Kidney epithelial cell (primary cell): ENCODE measurements at regions not wholly inside any gene's neighbourhood (a gene's known extent, or its start where the extent isn't known, plus 50 kb on each side); places are given as distances from the start of the nearest gene placed in this dataset.

Experiments used
- DNase-seq: peaks from one replicate; pipeline ENCODE4 v3.0.0-alpha.2; 2010; ENCODE audit warnings: low read depth
- H3K27me3 ChIP-seq: 2 replicates; pipeline ENCODE4 v1.6.0; 2011; ENCODE audit warnings: low read length; ENCODE audit not compliant: control insufficient read depth, insufficient read depth
- H3K36me3 ChIP-seq: 2 replicates; pipeline ENCODE4 v1.5.1; 2011; ENCODE audit warnings: low read length; ENCODE audit not compliant: control insufficient read depth, insufficient read depth
- H3K4me3 ChIP-seq: 2 replicates; pipeline ENCODE4 v1.5.1; 2011; ENCODE audit warnings: low read depth, mild to moderate bottlenecking, control low read depth, low read length
- TF ChIP-seq, protein P1 (sequence below): IDR thresholded peaks from 2 replicates; pipeline ENCODE4 v1.5.1; 2011; ENCODE audit warnings: mild to moderate bottlenecking, moderate library complexity, low read length, control low read depth, inconsistent platforms; ENCODE audit not compliant: insufficient read depth, poor library complexity, severe bottlenecking

DNA sequence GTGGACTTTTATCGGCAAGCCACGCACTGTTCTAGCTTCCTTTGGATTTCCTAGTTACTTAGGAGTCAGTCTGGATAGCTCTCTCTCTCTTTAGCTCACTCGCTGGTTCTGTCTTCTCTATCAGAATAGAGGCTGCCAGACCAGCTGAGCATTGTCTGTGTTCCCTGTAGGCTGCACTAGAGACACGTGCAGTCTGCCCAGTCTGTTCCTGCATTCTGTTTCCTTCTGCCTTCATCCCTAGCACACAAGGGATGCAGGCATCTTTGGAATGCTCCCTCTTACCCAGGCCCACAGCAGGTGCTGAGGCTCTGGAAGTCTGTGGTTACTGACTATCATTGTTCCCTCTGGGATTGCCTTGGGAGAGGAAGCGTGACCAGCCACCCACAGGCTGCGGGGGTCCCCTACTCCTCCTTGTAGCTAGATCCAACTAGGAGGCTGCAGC, 322.8 kb downstream of the ZNF621 start:
- Histone ChIP-seq H3K36me3 (no peaks in the 10 kb centered on the region), H3K4me3 (no peak overlapping the region), H3K27me3 (no peaks in the 10 kb centered on the region)
- DNase-seq: peak; percentile 65
- TF ChIP-seq, protein P1, sequence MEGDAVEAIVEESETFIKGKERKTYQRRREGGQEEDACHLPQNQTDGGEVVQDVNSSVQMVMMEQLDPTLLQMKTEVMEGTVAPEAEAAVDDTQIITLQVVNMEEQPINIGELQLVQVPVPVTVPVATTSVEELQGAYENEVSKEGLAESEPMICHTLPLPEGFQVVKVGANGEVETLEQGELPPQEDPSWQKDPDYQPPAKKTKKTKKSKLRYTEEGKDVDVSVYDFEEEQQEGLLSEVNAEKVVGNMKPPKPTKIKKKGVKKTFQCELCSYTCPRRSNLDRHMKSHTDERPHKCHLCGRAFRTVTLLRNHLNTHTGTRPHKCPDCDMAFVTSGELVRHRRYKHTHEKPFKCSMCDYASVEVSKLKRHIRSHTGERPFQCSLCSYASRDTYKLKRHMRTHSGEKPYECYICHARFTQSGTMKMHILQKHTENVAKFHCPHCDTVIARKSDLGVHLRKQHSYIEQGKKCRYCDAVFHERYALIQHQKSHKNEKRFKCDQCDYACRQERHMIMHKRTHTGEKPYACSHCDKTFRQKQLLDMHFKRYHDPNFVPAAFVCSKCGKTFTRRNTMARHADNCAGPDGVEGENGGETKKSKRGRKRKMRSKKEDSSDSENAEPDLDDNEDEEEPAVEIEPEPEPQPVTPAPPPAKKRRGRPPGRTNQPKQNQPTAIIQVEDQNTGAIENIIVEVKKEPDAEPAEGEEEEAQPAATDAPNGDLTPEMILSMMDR: peak; percentile 39

DNA sequence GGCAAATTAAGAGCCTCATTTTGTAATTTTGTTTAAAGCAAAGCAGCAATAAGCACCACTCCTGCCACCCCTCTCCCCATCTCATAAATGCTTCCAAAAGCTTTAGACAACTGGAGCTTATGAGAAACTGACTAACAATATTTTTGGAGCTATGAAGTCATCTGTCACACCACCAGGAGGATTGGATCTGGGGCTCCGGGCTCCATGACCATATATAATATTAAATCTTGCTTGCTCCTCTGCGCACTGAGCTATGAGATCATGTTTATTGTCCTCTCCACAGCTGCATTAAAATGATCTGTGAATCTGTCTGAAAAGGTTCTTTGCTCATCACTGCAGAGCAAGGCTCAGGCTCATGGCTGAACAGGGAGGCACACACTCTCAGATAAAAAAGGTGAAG, 323.7 kb downstream of the ZNF621 start:
- Histone ChIP-seq H3K27me3 (no peaks in the 10 kb centered on the region), H3K4me3 (no peak overlapping the region), H3K36me3 (no peaks in the 10 kb centered on the region)
- no peak for DNase-seq
- TF ChIP-seq, protein P1: no peak

DNA sequence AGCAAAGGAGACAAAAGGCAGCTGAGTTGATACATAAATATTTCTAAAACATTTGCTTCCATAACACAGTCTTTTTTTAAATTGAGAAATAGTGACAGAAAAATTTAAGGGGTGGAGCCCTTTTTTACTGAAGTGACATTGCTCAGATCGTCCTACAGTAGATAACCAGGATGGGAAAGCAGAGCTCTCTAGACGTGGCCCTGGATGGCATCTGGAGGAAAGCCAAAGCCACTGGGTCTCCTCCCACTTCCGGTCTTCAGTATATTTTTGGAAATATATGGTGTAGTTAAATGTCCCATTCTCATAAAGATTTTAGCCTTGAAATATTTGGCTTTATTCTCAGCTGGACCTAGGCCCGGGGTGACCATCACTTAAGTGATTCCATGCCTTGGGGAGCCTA, 326.1 kb downstream of the ZNF621 start:
- no peak for DNase-seq
- Histone ChIP-seq H3K4me3 (no peak overlapping the region), H3K36me3 (no peaks in the 10 kb centered on the region), H3K27me3 (no peaks in the 10 kb centered on the region)
- TF ChIP-seq, protein P1: no peak

- no peak for DNase-seq
- TF ChIP-seq, protein P1: no peak
- Histone ChIP-seq H3K27me3 (no peaks in the 10 kb centered on the region), H3K36me3 (no peaks in the 10 kb centered on the region), H3K4me3 (no peak overlapping the region)
These were observed 327.1 kb downstream of the ZNF621 start for GRCh38 chr3:40851836-40852235.

DNA sequence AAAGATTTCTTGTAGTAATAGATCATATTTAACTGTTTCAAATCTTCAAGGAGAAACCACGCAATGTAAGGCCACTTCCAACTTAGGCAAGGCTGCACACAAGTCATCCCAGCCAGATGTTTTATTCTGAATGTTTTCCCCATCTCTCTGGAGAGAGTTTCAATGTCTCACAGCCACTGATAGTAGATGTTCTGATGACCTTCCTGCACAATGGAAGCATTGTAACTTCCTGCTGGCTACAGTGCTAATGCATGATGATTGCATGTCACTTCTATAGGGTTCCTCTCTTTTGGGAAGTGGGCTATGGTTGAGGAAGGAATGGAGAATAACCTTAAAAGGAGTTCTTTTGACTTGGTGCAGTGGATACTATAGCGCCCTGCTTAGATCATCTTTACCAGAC, 328.0 kb downstream of the ZNF621 start:
- Histone ChIP-seq H3K27me3 (no peaks in the 10 kb centered on the region), H3K4me3 (no peak overlapping the region), H3K36me3 (no peaks in the 10 kb centered on the region)
- TF ChIP-seq, protein P1: no peak
- no peak for DNase-seq

DNA sequence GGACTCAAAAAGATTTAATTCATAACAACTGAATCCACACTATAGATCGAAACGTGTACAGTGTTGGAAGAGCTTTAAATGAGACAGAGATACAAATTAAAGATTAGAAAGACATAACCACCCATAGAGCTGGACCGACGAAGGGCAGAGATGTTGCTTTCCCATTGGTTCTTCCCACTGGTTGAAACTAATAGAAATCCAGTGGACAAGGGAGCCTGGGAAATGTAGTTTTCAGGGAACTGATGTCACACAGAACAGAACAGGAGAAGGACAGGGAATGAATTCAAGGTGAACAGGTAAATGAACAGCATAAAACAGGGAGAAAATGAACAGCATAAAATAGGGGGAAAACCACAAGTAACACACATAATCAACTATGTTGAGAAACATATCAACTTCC, 328.7 kb downstream of the ZNF621 start:
- TF ChIP-seq, protein P1: no peak
- H3K4me3 ChIP-seq: no peak overlapping the region
- no peak for DNase-seq
- no peaks in the 10 kb centered on the region for H3K27me3 ChIP-seq
- no peaks in the 10 kb centered on the region for H3K36me3 ChIP-seq
